A673 (cell line): ENCODE measurements at regions not wholly inside any gene's neighbourhood (a gene's known extent, or its start where the extent isn't known, plus 50 kb on each side); places are given as distances from the start of the nearest gene placed in this dataset.

Experiments used
- EZH2 ChIP-seq: fragments of 200-600 bp; sonication (generic); IDR thresholded peaks from 2 replicates; pipeline ENCODE4 v1.6.1; 2017; ENCODE audit warnings: borderline replicate concordance, low read depth, mild to moderate bottlenecking, mixed read lengths, antibody characterized with exemption, low read length; ENCODE audit not compliant: poor library complexity, severe bottlenecking
- TF ChIP-seq, protein P1 (sequence below): fragments of 300-800, 200-600 bp; sonication (generic); conservative IDR thresholded peaks from 2 replicates; pipeline ENCODE4 v1.5.1; 2017; ENCODE audit warnings: low read depth, mild to moderate bottlenecking, antibody characterized with exemption, low read length, moderate library complexity, mixed read lengths

DNA sequence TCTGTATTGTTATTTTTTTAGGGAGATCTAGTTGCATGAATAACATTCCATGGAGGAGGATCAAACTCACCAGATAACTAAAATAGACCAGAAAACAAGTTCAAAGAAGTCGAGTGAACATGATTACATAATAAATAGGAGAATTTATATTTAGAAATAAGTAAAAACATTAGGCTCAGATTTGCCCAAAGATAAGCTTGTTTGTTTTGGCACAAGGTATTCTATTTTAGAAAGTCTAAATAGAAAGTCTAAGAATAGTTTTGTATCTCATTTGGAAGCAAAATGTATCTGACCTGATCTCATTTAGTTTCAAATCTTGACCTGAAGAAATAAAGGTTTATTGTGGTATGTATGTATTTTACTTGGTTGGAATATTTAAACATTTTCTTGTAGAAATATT lies 670.6 kb upstream of the GALNTL6 start:
- TF ChIP-seq, protein P1, sequence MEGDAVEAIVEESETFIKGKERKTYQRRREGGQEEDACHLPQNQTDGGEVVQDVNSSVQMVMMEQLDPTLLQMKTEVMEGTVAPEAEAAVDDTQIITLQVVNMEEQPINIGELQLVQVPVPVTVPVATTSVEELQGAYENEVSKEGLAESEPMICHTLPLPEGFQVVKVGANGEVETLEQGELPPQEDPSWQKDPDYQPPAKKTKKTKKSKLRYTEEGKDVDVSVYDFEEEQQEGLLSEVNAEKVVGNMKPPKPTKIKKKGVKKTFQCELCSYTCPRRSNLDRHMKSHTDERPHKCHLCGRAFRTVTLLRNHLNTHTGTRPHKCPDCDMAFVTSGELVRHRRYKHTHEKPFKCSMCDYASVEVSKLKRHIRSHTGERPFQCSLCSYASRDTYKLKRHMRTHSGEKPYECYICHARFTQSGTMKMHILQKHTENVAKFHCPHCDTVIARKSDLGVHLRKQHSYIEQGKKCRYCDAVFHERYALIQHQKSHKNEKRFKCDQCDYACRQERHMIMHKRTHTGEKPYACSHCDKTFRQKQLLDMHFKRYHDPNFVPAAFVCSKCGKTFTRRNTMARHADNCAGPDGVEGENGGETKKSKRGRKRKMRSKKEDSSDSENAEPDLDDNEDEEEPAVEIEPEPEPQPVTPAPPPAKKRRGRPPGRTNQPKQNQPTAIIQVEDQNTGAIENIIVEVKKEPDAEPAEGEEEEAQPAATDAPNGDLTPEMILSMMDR: no peak
- TF ChIP-seq EZH2: no peak
